SK-N-SH (cell line): ENCODE measurements at regions not wholly inside any gene's neighbourhood (a gene's known extent, or its start where the extent isn't known, plus 50 kb on each side); places are given as distances from the start of the nearest gene placed in this dataset.

Experiments used
- CTCF ChIA-PET: fragments of 300-600, 350-600 bp; formaldehyde crosslinking; extraction: SDS; loops from one replicate; lab custom pipeline; 2021; lab: Yijun Ruan, JAX
- POLR2A ChIA-PET: fragments of 350-600 bp; sonication (Branson Sonifier 250); formaldehyde crosslinking; extraction: SDS; loops from one replicate; lab custom pipeline; 2020; ENCODE audit warnings: antibody characterized with exemption, inconsistent platforms; lab: Yijun Ruan, JAX
- DNase-seq: peaks from one replicate; pipeline ENCODE4 v3.0.0; 2012
- H2AFZ ChIP-seq: fragments of 200-600 bp; sonication (generic); 2 replicates; pipeline ENCODE4 v1.8.1; 2016; ENCODE audit warnings: antibody characterized with exemption, mild to moderate bottlenecking, low read depth
- H3F3A ChIP-seq: fragments of 200-600 bp; sonication (generic); replicated peaks from 2 replicates; pipeline ENCODE3; 2016; ENCODE audit warnings: antibody characterized with exemption, mild to moderate bottlenecking; ENCODE audit not compliant: insufficient read depth
- H3K27ac ChIP-seq, 2 experiments: fragments of 200-500 bp in 1 of 2; fragments of 200-600 bp in 1 of 2; sonication (Bioruptor generic) in 1 of 2; sonication (generic), shearing (Covaris generic) in 1 of 2; 2 replicates each; pipeline versions ENCODE4 v1.5.1 to v1.6.1; 2014 to 2016; ENCODE audit warnings: low read depth in 2 of 2, inconsistent platforms in 1 of 2, low read length in 1 of 2, mild to moderate bottlenecking in 1 of 2, mixed read lengths in 1 of 2
- H3K27me3 ChIP-seq: fragments of 200-600 bp; sonication (generic), shearing (Covaris generic); 2 replicates; pipeline ENCODE4 v1.6.1; 2016; ENCODE audit warnings: mixed run types; ENCODE audit not compliant: insufficient read depth
- H3K36me3 ChIP-seq, 2 experiments: fragments of 200-500 bp in 1 of 2; fragments of 200-600 bp in 1 of 2; sonication (Bioruptor generic) in 1 of 2; sonication (generic) in 1 of 2; replicated peaks in 1 of 2; 2 replicates each; pipeline versions ENCODE3 to v1.5.1; 2014 to 2016; ENCODE audit warnings: low read length in 1 of 2, mild to moderate bottlenecking in 1 of 2; ENCODE audit not compliant: insufficient read depth in 2 of 2, control insufficient read depth in 1 of 2
- H3K4me1 ChIP-seq, 2 experiments: fragments of 200-500 bp in 1 of 2; fragments of 200-600 bp in 1 of 2; sonication (Bioruptor generic) in 1 of 2; sonication (generic), shearing (Covaris generic) in 1 of 2; 2 replicates each; pipeline versions ENCODE4 v1.5.1 to v1.6.1; 2014 to 2016; ENCODE audit warnings: low read depth in 1 of 2, low read length in 1 of 2, mixed run types in 1 of 2; ENCODE audit not compliant: insufficient read depth in 2 of 2, control insufficient read depth in 1 of 2
- H3K4me2 ChIP-seq: fragments of 200-600 bp; sonication (generic), shearing (Covaris generic); 2 replicates; pipeline ENCODE4 v1.6.1; 2017; ENCODE audit warnings: mixed run types
- H3K4me3 ChIP-seq, 2 experiments: fragments of 200-500 bp in 1 of 2; fragments of 200-600 bp in 1 of 2; sonication (Bioruptor generic) in 1 of 2; sonication (generic), shearing (Covaris generic) in 1 of 2; 2 replicates each; pipeline versions ENCODE4 v1.5.1 to v1.8.1; 2014 to 2016; ENCODE audit warnings: low read depth in 2 of 2, inconsistent platforms in 1 of 2, low read length in 1 of 2, mild to moderate bottlenecking in 1 of 2, mixed read lengths in 1 of 2, moderate library complexity in 1 of 2
- H3K79me2 ChIP-seq: fragments of 200-600 bp; sonication (generic); 2 replicates; pipeline ENCODE4 v1.8.1; 2017; ENCODE audit warnings: mild to moderate bottlenecking; ENCODE audit not compliant: insufficient read depth
- H3K9ac ChIP-seq: fragments of 200-600 bp; sonication (generic); 2 replicates; pipeline ENCODE4 v1.6.1; 2017; ENCODE audit warnings: mixed run types
- H3K9me2 ChIP-seq: fragments of 200-600 bp; sonication (generic); 2 replicates; pipeline ENCODE4 v1.6.1; 2017; ENCODE audit warnings: mixed run types
- H3K9me3 ChIP-seq: fragments of 200-600 bp; sonication (generic); 2 replicates; pipeline ENCODE4 v1.6.1; 2017; ENCODE audit warnings: mixed run types, mild to moderate bottlenecking, moderate library complexity
- H4K20me1 ChIP-seq: fragments of 200-600 bp; sonication (generic); 2 replicates; pipeline ENCODE4 v1.6.1; 2017; ENCODE audit warnings: mild to moderate bottlenecking, mixed run types; ENCODE audit not compliant: insufficient read depth
- CHD2 ChIP-seq: fragments of 150-350 bp; IDR thresholded peaks from 2 replicates; pipeline ENCODE4 v1.6.1; 2018; ENCODE audit warnings: low read length; ENCODE audit not compliant: partially characterized antibody
- EP300 ChIP-seq, 2 experiments: IDR thresholded peaks; 2 replicates each; pipeline versions ENCODE4 v1.4.0 to v1.6.1; 2012; ENCODE audit warnings: borderline replicate concordance in 1 of 2, low read depth in 1 of 2, low read length in 1 of 2
- MEF2A ChIP-seq: IDR thresholded peaks from 2 replicates; pipeline ENCODE4 v1.4.0; 2012; ENCODE audit warnings: low read depth, borderline replicate concordance
- POLR2AphosphoS5 ChIP-seq: IDR thresholded peaks from 2 replicates; pipeline ENCODE4 v1.6.1; 2012; ENCODE audit warnings: low read depth, low read length
- RAD21 ChIP-seq: IDR thresholded peaks from 2 replicates; pipeline ENCODE4 v1.6.1; 2012; ENCODE audit warnings: mild to moderate bottlenecking, low read length
- RCOR1 ChIP-seq: fragments of 150-350 bp; IDR thresholded peaks from 2 replicates; pipeline ENCODE4 v1.6.1; 2017; ENCODE audit warnings: antibody characterized with exemption, low read length
- RFX5 ChIP-seq: IDR thresholded peaks from 2 replicates; pipeline ENCODE4 v1.6.1; 2012; ENCODE audit warnings: mild to moderate bottlenecking, improper control_type of control experiment, low read length
- SIN3A ChIP-seq: IDR thresholded peaks from 2 replicates; pipeline ENCODE4 v1.6.1; 2012; ENCODE audit warnings: low read depth, mild to moderate bottlenecking, low read length, moderate library complexity, borderline replicate concordance
- SMC3 ChIP-seq: IDR thresholded peaks from 2 replicates; pipeline ENCODE4 v1.6.1; 2012; ENCODE audit warnings: low read depth, low read length, improper control_type of control experiment
- TEAD4 ChIP-seq: IDR thresholded peaks from 2 replicates; pipeline ENCODE4 v1.4.0; 2012; ENCODE audit warnings: mild to moderate bottlenecking, borderline replicate concordance; ENCODE audit not compliant: insufficient read depth
- WGBS: methylation state at CpG from one replicate; pipeline ENCODE4 v1.1.6; 2017; ENCODE audit warnings: low lambda C conversion rate; 5-methylcytosine and 5-hydroxymethylcytosine counted together
- TF ChIP-seq, protein P1 (sequence below): IDR thresholded peaks from 2 replicates; pipeline ENCODE4 v1.6.1; 2012; ENCODE audit warnings: mild to moderate bottlenecking, low read depth, low read length, moderate library complexity
- TF ChIP-seq, protein P2 (sequence below): fragments of 150-350 bp; IDR thresholded peaks from 2 replicates; pipeline ENCODE4 v1.6.1; 2017; ENCODE audit warnings: antibody characterized with exemption, low read length, low read depth, borderline replicate concordance

DNA sequence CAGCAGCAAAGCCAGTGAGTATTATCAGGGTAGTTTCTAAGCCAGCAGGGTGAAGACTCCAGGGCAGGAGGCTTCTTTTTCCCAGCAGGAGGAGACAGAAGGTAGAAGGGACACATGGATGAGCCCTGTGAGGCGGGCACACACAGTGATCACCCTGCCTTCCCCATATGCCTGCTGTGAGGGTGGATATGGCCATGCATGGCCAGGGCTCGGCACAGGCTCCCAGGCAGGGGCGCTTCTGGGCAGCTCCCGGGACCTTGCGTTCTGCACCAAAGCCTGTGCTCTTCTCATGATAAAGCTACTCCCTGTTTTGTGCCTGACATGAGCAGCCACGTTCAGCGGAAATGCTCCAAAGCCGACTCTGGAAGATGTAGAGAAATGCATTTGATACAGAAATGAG is 807.2 kb downstream of the TYW1 start:
- H3K4me3 ChIP-seq, result no peak overlapping the region
- H3K79me2 ChIP-seq, result no peaks in the 10 kb centered on the region
- ChIA-PET POLR2A (no interaction called here), CTCF (interaction anchor here (1.0 to 1.5 kb wide), 2 partner anchors 9 to 178 kb away, joined by 3 to 5 read pairs; no protein-coding TSS in a partner anchor)
- H2AFZ ChIP-seq, result no peak overlapping the region
- 43% methylated on average over 6 of the region's 8 CpGs for WGBS
- no peaks in the 10 kb centered on the region for H4K20me1 ChIP-seq
- H3K9me2 ChIP-seq, result no peaks in the 10 kb centered on the region
- H3F3A ChIP-seq, result no peaks in the 10 kb centered on the region
- H3K27ac ChIP-seq, result no peak overlapping the region
- DNase-seq, result no peak
- H3K4me2 ChIP-seq, result no peak overlapping the region
- H3K27me3 ChIP-seq, result no peaks in the 10 kb centered on the region
- no peaks in the 10 kb centered on the region; the same call in 1 of the 2 replicates for H3K9me3 ChIP-seq
- no peak overlapping the region for H3K9ac ChIP-seq
- no peak for TF ChIP-seq CHD2
- no peaks in the 10 kb centered on the region for H3K36me3 ChIP-seq
- H3K4me1 ChIP-seq, result no peaks in the 10 kb centered on the region

DNA sequence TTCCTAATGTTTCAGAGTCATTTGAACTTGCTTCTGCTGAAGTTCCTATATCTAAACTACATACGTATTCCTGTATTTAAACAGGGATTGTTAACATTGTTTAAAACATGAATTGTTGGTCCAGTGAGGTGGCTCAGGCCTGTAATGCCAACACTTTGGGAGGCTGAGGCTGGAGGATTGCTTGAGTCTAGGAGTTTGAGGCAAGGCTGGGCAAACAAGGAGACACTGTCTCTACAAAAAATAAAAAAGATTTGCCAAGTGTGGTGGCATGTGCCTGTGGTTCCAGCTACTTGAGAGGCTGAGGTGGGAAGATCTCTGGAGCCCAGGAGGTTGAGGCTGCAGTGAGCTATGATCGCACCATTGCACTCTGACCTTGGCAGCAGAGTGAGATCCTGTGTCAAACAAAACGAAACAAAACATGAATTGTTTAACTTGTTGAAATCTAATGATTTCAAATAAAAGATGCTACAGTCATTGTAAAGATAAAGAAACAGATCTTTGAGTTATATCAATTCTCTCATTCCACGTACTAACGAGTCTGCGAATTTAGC is 809.4 kb downstream of the TYW1 start:
- no peaks in the 10 kb centered on the region for H3K36me3 ChIP-seq
- no peaks in the 10 kb centered on the region for H3K9me2 ChIP-seq
- H2AFZ ChIP-seq, result no peak overlapping the region
- H3K9ac ChIP-seq, result no peak overlapping the region
- no peaks in the 10 kb centered on the region for H4K20me1 ChIP-seq
- DNase-seq, result no peak
- no peak overlapping the region for H3K4me3 ChIP-seq
- H3F3A ChIP-seq, result no peaks in the 10 kb centered on the region
- ChIA-PET POLR2A (no interaction called here), CTCF (interaction anchor here (0.9 kb wide), 1 partner anchor 17 kb away, joined by 3 read pairs; no protein-coding TSS in a partner anchor)
- H3K4me1 ChIP-seq, result no peaks in the 10 kb centered on the region
- WGBS, result 53% methylated on average over 6 of the region's 6 CpGs
- no peak overlapping the region for H3K4me2 ChIP-seq
- H3K9me3 ChIP-seq, result no peaks in the 10 kb centered on the region; the same call in 1 of the 2 replicates
- no peak for TF ChIP-seq POLR2AphosphoS5
- no peak for TF ChIP-seq SMC3
- TF ChIP-seq EP300 (IDR thresholded peaks at IDR 0.05; ENCODE audit: borderline replicate concordance in 1 of 2, low read depth in 1 of 2, low read length in 1 of 2), result no peak
- no peak for TF ChIP-seq SIN3A
- TF ChIP-seq RFX5, result no peak
- no peak for TF ChIP-seq MEF2A
- no peak for TF ChIP-seq TEAD4
- no peak for TF ChIP-seq RAD21
- TF ChIP-seq, protein P1, sequence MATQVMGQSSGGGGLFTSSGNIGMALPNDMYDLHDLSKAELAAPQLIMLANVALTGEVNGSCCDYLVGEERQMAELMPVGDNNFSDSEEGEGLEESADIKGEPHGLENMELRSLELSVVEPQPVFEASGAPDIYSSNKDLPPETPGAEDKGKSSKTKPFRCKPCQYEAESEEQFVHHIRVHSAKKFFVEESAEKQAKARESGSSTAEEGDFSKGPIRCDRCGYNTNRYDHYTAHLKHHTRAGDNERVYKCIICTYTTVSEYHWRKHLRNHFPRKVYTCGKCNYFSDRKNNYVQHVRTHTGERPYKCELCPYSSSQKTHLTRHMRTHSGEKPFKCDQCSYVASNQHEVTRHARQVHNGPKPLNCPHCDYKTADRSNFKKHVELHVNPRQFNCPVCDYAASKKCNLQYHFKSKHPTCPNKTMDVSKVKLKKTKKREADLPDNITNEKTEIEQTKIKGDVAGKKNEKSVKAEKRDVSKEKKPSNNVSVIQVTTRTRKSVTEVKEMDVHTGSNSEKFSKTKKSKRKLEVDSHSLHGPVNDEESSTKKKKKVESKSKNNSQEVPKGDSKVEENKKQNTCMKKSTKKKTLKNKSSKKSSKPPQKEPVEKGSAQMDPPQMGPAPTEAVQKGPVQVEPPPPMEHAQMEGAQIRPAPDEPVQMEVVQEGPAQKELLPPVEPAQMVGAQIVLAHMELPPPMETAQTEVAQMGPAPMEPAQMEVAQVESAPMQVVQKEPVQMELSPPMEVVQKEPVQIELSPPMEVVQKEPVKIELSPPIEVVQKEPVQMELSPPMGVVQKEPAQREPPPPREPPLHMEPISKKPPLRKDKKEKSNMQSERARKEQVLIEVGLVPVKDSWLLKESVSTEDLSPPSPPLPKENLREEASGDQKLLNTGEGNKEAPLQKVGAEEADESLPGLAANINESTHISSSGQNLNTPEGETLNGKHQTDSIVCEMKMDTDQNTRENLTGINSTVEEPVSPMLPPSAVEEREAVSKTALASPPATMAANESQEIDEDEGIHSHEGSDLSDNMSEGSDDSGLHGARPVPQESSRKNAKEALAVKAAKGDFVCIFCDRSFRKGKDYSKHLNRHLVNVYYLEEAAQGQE, result no peak
- TF ChIP-seq RCOR1, result no peak
- TF ChIP-seq, protein P2, sequence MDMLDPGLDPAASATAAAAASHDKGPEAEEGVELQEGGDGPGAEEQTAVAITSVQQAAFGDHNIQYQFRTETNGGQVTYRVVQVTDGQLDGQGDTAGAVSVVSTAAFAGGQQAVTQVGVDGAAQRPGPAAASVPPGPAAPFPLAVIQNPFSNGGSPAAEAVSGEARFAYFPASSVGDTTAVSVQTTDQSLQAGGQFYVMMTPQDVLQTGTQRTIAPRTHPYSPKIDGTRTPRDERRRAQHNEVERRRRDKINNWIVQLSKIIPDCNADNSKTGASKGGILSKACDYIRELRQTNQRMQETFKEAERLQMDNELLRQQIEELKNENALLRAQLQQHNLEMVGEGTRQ, result no peak
- H3K79me2 ChIP-seq, result no peaks in the 10 kb centered on the region
- no peak overlapping the region for H3K27ac ChIP-seq
- no peaks in the 10 kb centered on the region for H3K27me3 ChIP-seq
